Umbilical cord (tissue), 1 donor: ENCODE measurements at regions not wholly inside any gene's neighbourhood (a gene's known extent, or its start where the extent isn't known, plus 50 kb on each side); places are given as distances from the start of the nearest gene placed in this dataset.
"Not testable (repeated sequence)": the region's sequence is repeated elsewhere in the genome, so short reads cannot be mapped to it uniquely, and the experiment has no call there.

Experiments
- DNase-seq: peaks from one replicate; pipeline ENCODE4 v3.0.0-alpha.2; 2015; ENCODE audit warnings: low spot score

GRCh38 chr11:80959751-80960150 is 1518.9 kb upstream of the TENM4 start:
- DNase-seq, result no peak

- peak; percentile 1 for DNase-seq
Observed at GRCh38 chr11:80958987-80959386, 1518.2 kb upstream of the TENM4 start.

GRCh38 chr11:80958361-80958760 is 1517.5 kb upstream of the TENM4 start:
- peak; percentile 3 for DNase-seq

DNA sequence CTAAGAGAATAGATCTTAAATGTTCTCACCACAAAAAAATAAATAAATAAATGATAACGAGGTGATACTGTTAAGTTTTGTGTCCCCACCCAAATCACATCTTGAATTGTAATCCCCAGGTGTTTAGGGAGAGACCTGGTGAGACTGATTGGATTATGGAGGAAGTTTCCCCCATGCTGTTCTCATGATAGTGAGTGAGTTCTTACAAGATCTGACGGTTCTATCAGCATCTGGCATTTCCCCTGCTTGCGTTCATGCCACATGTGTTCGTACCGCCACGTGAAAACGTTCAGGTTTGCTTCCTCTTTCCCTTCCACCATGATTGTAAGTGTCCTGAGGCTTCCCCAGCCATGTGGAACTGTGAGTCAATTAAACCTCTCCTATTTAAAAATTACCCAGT is 1514.8 kb upstream of the TENM4 start:
- DNase-seq, result no peak

- no peak for DNase-seq
Observed at GRCh38 chr11:80948781-80949180, 1508.0 kb upstream of the TENM4 start.

- DNase-seq, result no peak
Observed at GRCh38 chr11:80944758-80945157, 1503.9 kb upstream of the TENM4 start.

DNA sequence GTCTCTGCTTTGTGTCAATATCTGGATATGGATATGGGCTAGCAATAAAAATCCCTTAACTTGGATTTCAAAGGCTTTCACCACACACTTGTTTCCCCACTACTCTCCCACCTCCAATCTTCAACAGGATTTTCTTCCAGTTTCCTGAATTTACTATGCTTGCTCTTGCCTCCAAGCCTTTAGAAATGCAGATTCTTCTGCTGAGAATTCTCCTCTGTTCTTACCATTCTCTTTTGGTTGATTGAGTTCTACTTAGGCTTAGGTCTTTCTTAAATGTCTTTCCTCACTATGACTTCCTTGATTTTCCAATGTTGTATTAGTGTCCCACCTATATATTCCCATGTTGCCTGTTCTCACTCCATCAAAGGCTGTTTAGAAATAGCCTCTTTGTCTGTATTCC is 1502.4 kb upstream of the TENM4 start:
- DNase-seq, result no peak

- DNase-seq, result no peak
Observed at GRCh38 chr11:80937842-80938241, 1497.0 kb upstream of the TENM4 start.

DNA sequence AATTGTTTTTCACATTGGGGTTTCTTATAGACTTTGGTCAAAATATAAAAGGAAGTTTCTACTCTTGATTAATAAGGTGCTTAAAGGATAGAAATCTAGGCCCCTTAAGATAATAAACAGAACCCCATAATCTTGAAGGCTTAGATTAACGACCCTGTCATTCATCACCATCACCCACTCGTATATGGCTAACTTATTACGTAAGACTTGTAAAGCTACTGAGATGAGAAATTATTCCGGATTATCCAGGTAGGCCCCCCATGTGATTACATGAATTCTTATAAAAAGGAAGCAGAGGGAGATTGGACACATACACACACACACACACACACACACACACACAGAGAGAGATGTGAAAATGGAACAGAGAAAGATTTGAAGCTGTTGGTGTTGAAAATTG is 1489.2 kb upstream of the TENM4 start:
- no peak for DNase-seq

- DNase-seq, result no peak
Observed at GRCh38 chr11:80929031-80929805, 1488.4 kb upstream of the TENM4 start.

DNA sequence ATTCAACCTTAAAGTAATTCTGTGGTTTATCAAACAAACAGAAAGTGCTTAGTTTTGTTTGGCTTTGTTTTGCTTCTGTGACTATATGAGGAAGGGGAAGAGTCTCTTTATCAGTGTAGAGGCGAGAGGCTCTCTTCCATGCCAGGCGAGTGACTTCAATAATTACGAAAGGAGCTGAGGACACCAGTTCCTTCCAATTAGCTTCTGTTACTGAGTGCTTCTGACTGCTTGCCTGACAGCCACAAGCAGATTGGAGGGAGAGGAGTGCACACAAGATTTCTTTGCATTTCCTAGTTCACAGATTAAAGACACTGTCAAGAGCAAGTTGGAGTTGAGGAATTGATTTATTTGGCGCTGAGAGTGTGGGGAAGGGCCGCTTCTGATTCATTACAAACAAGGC is 1484.5 kb upstream of the TENM4 start:
- no peak for DNase-seq

- not testable (repeated sequence) for DNase-seq
Observed at GRCh38 chr11:80921310-80921709, 1480.5 kb upstream of the TENM4 start.

- DNase-seq, result peak; percentile 0
Observed at GRCh38 chr11:80916173-80916798, 1475.5 kb upstream of the TENM4 start.

DNA sequence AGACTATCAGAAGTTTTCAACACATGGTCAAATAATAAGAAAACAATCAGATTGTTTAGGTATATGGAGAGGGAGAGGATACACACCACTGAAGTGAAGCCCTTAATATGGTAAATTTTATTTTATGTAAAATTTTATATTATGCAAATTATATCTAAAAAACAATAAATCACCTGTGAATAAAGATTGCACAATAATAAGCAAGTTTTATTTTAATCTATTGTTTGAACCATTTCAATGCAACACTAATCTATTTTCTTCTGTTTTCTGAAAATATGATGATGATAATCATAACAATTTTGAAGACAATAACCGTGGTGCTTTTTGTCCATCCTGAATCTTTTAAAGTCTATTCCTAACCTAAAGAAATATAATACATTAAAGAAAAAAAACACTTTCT is 1473.5 kb upstream of the TENM4 start:
- no peak for DNase-seq

DNA sequence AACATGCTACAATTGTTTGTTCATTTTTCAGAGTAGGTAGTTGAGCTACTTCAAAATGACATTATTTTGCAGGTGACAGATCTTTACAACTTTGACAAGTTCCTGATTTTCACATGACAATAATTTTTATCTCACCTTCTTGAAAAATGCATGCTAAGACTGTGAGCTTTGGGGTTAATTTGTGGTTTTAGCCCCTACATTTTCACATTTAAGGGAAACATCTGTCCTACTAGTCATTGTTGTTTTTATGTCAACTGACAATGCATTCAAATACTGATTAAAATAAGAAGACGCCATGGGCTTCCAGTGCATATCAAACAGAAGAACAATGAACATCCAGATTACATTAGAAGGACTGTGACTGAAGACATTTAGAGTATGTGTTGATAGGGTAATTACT is 1470.8 kb upstream of the TENM4 start:
- DNase-seq, result no peak

- no peak for DNase-seq
Observed at GRCh38 chr11:80900265-80900664, 1459.4 kb upstream of the TENM4 start.

DNA sequence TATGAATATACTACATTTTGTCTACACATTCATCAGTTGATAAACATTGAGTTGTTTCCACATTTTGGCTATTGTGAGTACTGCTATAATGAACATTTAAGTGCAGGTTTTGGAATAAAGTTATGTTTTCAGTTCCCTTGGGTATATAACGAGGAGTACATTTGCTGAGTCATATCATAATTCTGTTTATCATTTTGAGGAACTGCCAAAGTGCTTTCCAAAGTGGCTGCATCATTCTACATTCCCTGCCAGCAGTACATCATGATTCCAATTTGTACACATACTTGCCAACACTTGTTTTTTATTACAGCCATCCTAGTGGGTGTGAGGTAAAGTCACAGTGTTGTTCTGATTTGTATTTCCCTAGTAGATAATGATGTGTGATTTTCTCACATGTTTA is 1458.6 kb upstream of the TENM4 start:
- peak; percentile 54 for DNase-seq

DNA sequence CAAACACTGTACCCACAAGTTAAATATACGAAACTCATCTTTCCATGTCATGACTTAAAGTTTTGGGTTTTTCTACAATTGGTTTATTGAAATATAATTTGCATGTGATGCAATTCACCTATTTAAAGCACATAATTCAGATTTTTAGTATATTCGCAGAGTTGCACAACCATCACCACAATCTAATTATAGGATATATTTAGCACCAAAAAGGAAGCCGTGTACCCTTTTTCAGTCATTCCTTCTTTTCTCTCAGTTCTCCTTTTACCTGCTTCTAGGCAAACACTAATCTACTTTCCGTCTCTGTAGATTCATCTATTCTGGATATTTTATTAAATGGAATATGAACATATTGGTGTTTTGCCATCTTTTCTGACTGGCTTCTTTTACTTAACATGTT is 1458.1 kb upstream of the TENM4 start:
- no peak for DNase-seq

DNA sequence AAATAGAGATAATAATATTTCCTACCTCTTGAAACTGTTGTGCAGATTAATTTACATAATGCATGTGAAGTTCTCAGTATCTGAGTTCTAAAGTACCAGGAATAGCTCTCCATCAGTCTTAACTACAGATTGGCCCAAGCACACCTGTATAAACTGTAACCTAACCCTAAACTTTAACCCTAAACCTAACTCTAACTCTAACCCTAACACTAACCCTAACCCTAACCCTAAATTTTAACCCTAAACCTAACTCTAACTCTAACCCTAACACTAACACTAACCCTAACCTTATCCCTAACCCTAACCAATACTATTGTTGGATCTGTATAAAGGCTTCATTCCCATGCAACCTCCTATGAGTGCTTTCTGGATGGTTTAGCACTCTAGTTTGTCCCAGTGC is 1445.9 kb upstream of the TENM4 start:
- no peak for DNase-seq

DNA sequence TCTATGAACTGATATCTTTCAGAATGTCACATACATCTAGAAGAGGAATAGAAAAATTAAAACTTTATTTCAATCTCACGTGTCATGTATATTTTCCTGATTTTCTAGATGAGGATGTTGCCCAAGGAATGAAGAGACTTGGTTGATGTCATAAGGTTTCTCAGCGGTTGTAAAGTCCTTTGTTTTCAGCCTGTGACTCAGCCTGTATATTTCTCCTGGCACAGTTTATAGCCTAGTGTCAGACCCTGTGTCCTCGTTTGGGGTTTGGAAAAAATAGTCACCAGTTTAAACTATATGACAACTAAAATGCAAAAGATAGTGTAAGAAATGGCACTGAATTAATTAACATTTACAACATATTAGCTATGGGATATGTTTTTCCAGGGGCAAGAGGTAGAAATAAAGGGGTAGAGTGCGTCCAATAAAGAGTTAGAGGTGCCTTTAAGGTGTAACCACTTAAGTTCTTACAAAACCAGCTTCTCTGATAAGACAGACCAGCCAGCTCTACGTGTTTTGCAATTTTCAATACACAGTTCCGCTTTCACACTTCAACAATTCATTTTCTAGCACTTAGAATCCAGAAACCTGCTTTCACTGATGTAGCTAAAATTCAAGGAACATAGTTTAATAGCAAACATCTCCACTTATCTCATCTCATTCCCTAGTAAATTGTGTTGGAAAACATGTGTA is 1432.6 kb upstream of the TENM4 start:
- DNase-seq, result no peak

DNA sequence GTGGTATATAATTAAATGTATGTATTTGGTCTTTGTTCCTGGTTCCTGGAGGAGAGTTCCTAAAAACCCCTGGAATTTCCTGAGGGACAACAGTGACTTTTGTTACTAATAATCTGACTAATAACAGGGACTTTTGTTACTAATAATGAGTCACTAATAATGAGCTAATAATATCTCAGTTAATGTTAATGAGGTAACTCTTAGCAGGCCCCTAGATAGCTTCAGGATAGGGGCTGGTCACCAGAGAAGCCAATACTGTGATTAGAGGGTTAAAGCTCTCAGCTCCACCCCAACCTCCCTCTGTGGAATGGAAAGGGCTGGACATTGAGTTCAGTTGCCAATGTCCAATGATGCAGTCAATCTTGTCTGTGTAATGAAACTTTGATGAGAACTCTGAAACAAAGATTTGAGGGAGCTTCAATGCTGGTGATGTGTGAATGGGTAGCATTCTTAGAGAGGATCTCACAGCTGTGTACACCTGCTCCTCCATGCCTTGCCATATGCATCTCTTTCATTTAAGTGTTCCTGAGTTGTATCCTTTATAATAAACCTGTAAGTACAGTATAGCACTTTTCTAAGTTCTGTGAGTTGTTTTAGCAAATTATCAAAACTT is 1431.4 kb upstream of the TENM4 start:
- no peak for DNase-seq

- no peak for DNase-seq
Observed at GRCh38 chr11:80868831-80869230, 1428.0 kb upstream of the TENM4 start.

DNA sequence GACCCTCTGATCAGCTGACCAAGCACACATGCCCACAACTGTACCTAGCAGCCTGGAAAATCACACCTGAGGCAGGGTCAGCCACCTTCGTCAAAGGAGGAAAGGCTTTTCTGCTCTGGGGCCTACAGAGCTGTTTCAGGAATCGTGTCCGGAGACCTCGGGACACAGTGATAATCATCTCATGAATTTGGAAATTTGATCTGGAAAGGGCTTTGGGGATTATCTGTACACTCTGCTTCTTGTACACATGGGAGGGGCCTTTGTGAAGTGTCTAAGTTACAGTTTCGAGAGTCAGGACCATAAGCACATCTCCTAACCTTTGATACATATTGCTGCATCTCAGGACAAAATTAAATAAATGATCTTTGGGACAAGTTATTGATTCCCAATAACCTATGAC is 1421.2 kb upstream of the TENM4 start:
- no peak for DNase-seq
